DOHH2 (cell line): ENCODE measurements at regions not wholly inside any gene's neighbourhood (a gene's known extent, or its start where the extent isn't known, plus 50 kb on each side); places are given as distances from the start of the nearest gene placed in this dataset.
"Not testable (repeated sequence)": the region's sequence is repeated elsewhere in the genome, so short reads cannot be mapped to it uniquely, and the experiment has no call there.

Experiments
- H3F3A ChIP-seq: fragments of 200-600 bp; sonication (generic), shearing (Covaris generic); 2 replicates; pipeline ENCODE4 v1.6.0; 2016; ENCODE audit warnings: antibody characterized with exemption, mild to moderate bottlenecking; ENCODE audit not compliant: control insufficient read depth, insufficient read depth
- H3K27ac ChIP-seq: fragments of 200-600 bp; sonication (generic); 2 replicates; pipeline ENCODE4 v1.5.1; 2014; ENCODE audit warnings: low read depth, mild to moderate bottlenecking, low read length, moderate library complexity
- H3K27me3 ChIP-seq: fragments of 200-600 bp; sonication (generic); 2 replicates; pipeline ENCODE4 v1.6.1; 2014; ENCODE audit warnings: mild to moderate bottlenecking, low read length, mixed read lengths; ENCODE audit not compliant: control insufficient read depth
- H3K36me3 ChIP-seq: fragments of 200-600 bp; sonication (generic); 2 replicates; pipeline ENCODE4 v1.6.1; 2014; ENCODE audit warnings: mild to moderate bottlenecking, low read length, moderate library complexity, mixed read lengths; ENCODE audit not compliant: control insufficient read depth
- H3K4me1 ChIP-seq: fragments of 200-600 bp; sonication (generic); 2 replicates; pipeline ENCODE4 v1.6.1; 2014; ENCODE audit warnings: mild to moderate bottlenecking, low read length, mixed read lengths; ENCODE audit not compliant: control insufficient read depth
- H3K4me2 ChIP-seq: fragments of 200-600 bp; sonication (generic); 2 replicates; pipeline ENCODE4 v1.6.0; 2014; ENCODE audit warnings: mild to moderate bottlenecking, low read length, moderate library complexity
- H3K4me3 ChIP-seq: fragments of 200-600 bp; sonication (generic); 2 replicates; pipeline ENCODE4 v1.5.1; 2014; ENCODE audit warnings: mild to moderate bottlenecking, low read length, mixed read lengths
- H3K79me2 ChIP-seq: fragments of 200-600 bp; sonication (generic); 2 replicates; pipeline ENCODE4 v1.6.1; 2014; ENCODE audit warnings: mild to moderate bottlenecking, low read length, mixed read lengths; ENCODE audit not compliant: control insufficient read depth
- H3K9me2 ChIP-seq: fragments of 200-600 bp; sonication (generic); replicated peaks from 2 replicates; pipeline ENCODE4 v1.6.1; 2014; ENCODE audit warnings: mild to moderate bottlenecking, low read length, mixed read lengths; ENCODE audit not compliant: control insufficient read depth
- H3K9me3 ChIP-seq: fragments of 200-600 bp; sonication (generic); 2 replicates; pipeline ENCODE4 v1.6.1; 2014; ENCODE audit warnings: antibody characterized with exemption, low read length, mixed read lengths; ENCODE audit not compliant: control insufficient read depth, insufficient read depth
- H4K20me1 ChIP-seq: fragments of 200-600 bp; sonication (generic); 2 replicates; pipeline ENCODE4 v1.6.0; 2014; ENCODE audit warnings: low read depth, mild to moderate bottlenecking, antibody characterized with exemption, low read length, moderate library complexity; ENCODE audit not compliant: control insufficient read depth, insufficient read depth
- EZH2phosphoT487 ChIP-seq: fragments of 200-600 bp; sonication (generic); IDR thresholded peaks from 2 replicates; pipeline ENCODE4 v1.6.1; 2017; ENCODE audit warnings: borderline replicate concordance, mild to moderate bottlenecking, antibody characterized with exemption, low read length, moderate library complexity, mixed read lengths
- TF ChIP-seq, protein P1 (sequence below): fragments of 200-600 bp; sonication (generic); IDR thresholded peaks from one replicate; pipeline ENCODE4 v1.5.1; 2014; ENCODE audit warnings: antibody characterized with exemption, mild to moderate bottlenecking, low read depth, low read length; ENCODE audit not compliant: poor library complexity, severe bottlenecking

DNA sequence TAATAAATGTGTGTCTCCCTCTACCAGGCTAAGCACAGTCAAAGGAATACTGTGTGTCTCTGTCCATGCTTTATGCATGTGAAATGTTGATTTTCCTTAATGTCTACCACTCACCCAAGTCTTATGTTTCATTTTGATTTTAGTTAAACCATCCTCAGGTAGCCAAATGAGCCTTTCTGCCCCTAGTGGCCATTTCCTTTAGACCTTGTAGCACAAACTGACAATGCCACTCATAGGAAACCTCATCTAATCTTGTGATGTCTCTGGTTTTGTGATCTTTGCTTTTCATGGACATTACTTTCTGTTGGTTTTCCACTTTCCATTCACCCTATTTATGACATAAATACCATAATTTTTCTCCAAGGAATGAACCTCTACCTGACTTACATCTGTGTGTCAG, 820.8 kb downstream of the MAT2B start:
- H3K79me2 ChIP-seq = no peaks in the 10 kb centered on the region
- no peaks in the 10 kb centered on the region for H3K36me3 ChIP-seq
- no peak overlapping the region for H3K4me3 ChIP-seq

DNA sequence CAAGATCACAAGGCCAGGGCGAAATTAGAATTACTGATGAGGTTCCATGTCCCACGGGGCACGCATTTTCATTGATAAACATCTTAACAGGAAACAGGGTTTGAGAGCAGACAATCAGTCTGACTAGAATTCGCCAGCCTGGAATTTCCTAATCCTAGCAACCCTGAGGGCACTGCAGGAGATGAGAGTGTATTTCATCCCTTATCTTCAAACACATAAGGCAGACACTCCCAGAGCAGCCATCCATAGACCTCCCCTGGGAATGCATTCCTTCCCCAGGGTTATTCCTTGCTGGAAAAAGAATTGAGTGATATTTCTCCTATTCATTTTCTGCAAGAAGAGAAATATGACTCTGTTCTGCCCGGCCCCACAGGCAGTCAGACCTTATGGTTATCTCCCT, 821.7 kb downstream of the MAT2B start:
- not testable (repeated sequence) for H3K4me2 ChIP-seq, H3K79me2 ChIP-seq, H3K4me3 ChIP-seq, H4K20me1 ChIP-seq, H3K9me2 ChIP-seq, H3K4me1 ChIP-seq, H3K27ac ChIP-seq, H3K36me3 ChIP-seq, H3K9me3 ChIP-seq, H3K27me3 ChIP-seq, H3F3A ChIP-seq

More for the DNA sequence above, 820.8 kb downstream of the MAT2B start:
- TF ChIP-seq, protein P1, sequence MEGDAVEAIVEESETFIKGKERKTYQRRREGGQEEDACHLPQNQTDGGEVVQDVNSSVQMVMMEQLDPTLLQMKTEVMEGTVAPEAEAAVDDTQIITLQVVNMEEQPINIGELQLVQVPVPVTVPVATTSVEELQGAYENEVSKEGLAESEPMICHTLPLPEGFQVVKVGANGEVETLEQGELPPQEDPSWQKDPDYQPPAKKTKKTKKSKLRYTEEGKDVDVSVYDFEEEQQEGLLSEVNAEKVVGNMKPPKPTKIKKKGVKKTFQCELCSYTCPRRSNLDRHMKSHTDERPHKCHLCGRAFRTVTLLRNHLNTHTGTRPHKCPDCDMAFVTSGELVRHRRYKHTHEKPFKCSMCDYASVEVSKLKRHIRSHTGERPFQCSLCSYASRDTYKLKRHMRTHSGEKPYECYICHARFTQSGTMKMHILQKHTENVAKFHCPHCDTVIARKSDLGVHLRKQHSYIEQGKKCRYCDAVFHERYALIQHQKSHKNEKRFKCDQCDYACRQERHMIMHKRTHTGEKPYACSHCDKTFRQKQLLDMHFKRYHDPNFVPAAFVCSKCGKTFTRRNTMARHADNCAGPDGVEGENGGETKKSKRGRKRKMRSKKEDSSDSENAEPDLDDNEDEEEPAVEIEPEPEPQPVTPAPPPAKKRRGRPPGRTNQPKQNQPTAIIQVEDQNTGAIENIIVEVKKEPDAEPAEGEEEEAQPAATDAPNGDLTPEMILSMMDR = peak; percentile 50
- TF ChIP-seq EZH2phosphoT487 = no peak
- no peaks in the 10 kb centered on the region for H3K9me3 ChIP-seq
- no peaks in the 10 kb centered on the region for H3K27me3 ChIP-seq
- no peak overlapping the region for H3K27ac ChIP-seq
- H3K4me1 ChIP-seq = no peaks in the 10 kb centered on the region
- no peak overlapping the region for H3K4me2 ChIP-seq
- H4K20me1 ChIP-seq = no peaks in the 10 kb centered on the region
- H3K9me2 ChIP-seq = no peaks in the 10 kb centered on the region
- no peaks in the 10 kb centered on the region for H3F3A ChIP-seq

DNA sequence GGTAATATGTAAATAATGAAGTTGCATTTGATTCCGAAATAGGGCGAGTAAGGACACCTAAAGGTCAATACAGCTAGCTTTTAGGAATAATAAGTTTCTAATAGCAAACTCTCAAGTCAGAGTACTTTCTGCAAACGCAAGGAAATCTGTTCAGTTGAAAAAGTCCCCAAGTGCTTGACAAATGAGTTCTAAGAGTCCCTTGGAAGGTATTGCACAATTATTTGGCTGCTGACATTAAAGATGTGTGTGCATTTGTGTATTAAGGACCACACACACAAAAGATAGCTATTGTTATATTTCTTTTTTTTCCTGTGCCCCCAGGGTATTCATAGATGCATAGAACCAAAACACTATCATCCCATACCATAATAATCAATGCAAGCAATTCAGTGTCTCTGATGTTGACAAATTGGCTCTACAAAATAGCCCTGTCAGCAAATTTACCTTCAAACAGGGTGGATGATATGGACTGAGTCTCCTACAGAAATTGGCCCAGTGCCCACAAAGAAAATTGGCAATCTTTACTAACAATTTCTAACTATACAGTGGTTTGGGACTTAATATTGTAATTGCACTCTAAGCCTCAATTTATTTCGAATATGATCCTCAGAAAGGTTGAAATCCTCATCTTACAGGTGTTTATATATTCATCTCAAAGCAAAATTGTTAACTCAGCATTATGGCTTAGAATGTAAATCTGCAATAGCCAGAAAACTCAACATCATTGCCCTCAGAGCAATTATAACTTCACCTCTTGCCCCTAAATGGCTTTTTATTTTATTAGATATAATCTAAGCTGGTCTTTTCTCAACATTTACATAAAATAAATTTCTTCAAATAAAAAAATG, 827.2 kb downstream of the MAT2B start:
- Histone ChIP-seq H4K20me1 (no peaks in the 10 kb centered on the region), H3K4me3 (no peak overlapping the region), H3K27ac (no peak overlapping the region), H3K9me2 (no peaks in the 10 kb centered on the region), H3K4me2 (no peak overlapping the region), H3K27me3 (no peaks in the 10 kb centered on the region), H3F3A (no peaks in the 10 kb centered on the region), H3K4me1 (no peaks in the 10 kb centered on the region), H3K79me2 (no peaks in the 10 kb centered on the region), H3K9me3 (no peaks in the 10 kb centered on the region), H3K36me3 (no peaks in the 10 kb centered on the region)
- TF ChIP-seq, protein P1 = no peak
- no peak for TF ChIP-seq EZH2phosphoT487

DNA sequence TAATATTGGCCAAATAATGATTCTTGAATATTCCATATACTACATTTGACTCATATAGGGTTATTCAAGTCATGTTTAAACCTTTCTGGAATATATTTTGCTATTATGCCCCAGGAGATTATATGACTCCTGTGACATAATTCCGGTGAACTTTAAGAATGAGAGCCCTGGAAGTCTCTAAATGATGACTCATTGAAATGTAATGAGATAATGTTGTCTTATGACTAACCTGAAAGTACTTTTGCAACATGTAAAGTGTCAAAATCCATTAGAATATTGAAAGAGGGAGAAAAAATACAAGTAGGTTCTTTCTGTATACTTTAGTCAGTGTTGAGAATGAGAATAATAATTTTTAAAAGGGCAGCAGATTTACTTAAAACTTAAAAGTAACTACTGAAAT, 830.4 kb downstream of the MAT2B start:
- no peaks in the 10 kb centered on the region for H3K9me2 ChIP-seq
- H3K79me2 ChIP-seq = no peaks in the 10 kb centered on the region
- no peak overlapping the region for H3K4me3 ChIP-seq
- H3K36me3 ChIP-seq = no peaks in the 10 kb centered on the region
- no peaks in the 10 kb centered on the region for H4K20me1 ChIP-seq
- H3K4me2 ChIP-seq = no peak overlapping the region
- H3F3A ChIP-seq = no peaks in the 10 kb centered on the region
- TF ChIP-seq EZH2phosphoT487 = no peak
- TF ChIP-seq, protein P1 = no peak
- H3K27ac ChIP-seq = no peak overlapping the region
- H3K9me3 ChIP-seq = no peaks in the 10 kb centered on the region
- no peaks in the 10 kb centered on the region for H3K4me1 ChIP-seq
- H3K27me3 ChIP-seq = no peaks in the 10 kb centered on the region
